ENCODE measurements at regions not wholly inside any gene's neighbourhood (a gene's known extent, or its start where the extent isn't known, plus 50 kb on each side); places are given as distances from the start of the nearest gene placed in this dataset.

- DNase-seq = no peak
Observed at GRCh38 chr2:33788044-33788443, 188.9 kb upstream of the FAM98A start.

GRCh38 chr2:33786881-33787280 is 187.8 kb upstream of the FAM98A start:
- no peak for DNase-seq

- DNase-seq = no peak
Observed at GRCh38 chr2:33785201-33786106, 186.4 kb upstream of the FAM98A start.

DNA sequence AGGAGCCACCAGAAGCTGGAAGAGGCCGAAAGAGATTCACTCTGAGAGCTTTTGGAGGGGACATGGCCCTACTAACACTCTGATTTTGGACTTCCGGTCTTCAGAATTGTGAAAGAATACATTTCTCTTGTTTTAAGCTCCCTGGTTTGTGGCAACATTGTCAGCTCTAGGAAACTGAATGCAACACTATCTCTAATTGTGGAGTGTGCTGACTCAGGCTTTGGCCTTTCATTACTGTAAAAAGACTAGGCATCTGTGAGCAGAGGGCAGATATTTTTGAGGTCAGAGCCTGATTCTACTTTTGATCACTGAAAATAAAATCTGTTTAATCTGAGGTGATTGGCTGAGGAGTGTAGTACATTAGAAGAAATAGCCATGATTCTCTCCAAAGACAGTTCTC is 185.4 kb upstream of the FAM98A start:
- no peak for DNase-seq

DNA sequence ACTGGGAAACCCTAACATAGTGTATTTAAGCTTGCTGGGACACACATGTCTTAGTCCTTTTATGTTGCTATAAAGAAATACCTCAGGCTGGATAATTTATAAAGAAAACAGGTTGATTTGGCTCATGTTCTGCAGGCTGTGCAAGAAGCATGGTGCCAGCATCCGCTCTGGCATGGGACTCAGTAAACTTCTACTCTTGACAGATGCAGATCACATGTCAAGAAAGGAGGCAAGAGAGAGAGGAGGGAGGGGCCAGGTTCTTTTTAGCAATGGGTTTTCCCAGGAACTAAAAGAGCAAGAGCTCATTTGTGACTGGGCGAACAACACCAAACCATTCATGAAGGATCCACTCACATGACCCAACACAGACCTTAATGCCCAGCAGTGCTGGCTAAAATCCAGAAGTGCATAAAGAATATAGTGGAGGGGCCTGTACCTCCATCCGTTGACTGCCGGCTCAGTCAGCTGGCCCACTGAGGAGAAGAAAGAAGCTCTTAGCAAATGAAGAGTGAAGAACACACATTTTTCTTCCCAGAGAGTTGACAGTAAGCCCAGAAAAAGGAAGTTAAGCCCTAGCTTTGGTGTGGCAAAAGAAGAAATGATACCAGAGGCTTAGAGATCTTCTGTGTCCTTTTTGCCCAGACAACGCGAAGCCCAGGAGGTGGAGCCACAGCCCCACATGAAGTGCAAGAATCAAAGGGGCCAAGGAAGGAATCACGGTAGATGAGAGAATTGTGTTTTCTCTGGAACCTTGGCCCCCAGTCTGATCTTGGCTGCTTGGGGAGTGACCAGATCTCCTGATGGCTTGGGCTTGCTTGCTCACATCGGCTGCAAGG is 183.5 kb upstream of the FAM98A start:
- DNase-seq = no peak

DNA sequence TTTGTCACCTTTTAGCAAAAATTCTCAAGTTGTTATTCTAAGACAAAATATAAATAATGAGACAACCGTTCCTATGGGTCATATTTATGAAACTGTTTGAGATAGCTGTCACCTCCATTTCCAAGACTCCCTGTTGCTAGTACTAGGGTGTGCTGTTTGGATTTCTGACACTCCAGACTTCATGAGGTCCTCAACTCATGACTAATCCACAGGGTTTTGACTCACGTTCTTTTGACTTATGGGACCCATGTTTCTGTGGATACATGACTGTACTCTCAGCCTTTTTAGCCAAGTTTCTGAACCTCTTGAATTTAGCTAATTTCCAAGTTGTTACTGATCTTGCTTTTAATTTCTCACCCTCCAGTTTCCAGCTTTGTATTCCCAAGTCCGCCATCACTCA is 178.7 kb upstream of the FAM98A start:
- DNase-seq = no peak

GRCh38 chr2:33775306-33775705 is 176.2 kb upstream of the FAM98A start:
- no peak for DNase-seq

GRCh38 chr2:33770023-33770422 is 170.9 kb upstream of the FAM98A start:
- no peak for DNase-seq

DNA sequence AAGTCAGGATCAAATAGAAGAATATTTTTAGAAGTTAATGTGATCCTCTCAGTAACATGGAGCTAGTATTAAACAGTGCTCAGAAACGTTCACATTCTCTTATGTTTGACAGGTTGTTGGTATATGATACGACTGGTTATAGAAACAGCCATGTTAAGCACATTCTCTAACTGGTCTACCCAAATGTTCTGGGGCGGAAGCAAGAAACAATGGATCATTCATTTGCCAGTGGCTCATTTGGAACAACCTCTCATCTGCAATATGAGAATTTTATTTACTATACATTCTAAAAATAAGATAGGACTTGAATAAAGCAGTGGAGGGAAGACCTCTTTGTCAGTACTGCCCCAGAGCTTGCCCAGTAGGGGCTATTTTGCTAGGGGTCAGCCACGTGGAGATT is 167.1 kb upstream of the FAM98A start:
- no peak for DNase-seq

DNA sequence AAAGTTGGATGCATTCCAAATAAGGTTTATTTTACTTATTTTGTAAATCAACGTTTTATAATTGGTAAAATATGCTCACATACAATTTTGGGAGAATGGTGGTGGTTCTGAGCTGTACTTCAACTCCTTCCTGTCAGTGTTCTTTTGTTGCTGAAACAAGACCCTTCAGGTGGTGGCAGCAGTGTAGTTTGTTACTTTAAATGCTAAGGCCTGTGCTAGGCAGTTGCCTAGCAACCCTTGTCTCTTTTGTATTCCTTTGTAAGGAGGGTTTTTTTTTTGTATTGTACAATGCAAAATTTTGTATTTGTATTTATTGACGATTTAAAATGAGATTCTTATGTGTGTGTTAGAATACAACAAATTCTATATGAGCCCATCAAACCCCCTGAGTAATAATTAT is 166.0 kb upstream of the FAM98A start:
- peak; percentile 19 for DNase-seq

- no peak for DNase-seq
Observed at GRCh38 chr2:33764551-33764950, 165.5 kb upstream of the FAM98A start.

DNA sequence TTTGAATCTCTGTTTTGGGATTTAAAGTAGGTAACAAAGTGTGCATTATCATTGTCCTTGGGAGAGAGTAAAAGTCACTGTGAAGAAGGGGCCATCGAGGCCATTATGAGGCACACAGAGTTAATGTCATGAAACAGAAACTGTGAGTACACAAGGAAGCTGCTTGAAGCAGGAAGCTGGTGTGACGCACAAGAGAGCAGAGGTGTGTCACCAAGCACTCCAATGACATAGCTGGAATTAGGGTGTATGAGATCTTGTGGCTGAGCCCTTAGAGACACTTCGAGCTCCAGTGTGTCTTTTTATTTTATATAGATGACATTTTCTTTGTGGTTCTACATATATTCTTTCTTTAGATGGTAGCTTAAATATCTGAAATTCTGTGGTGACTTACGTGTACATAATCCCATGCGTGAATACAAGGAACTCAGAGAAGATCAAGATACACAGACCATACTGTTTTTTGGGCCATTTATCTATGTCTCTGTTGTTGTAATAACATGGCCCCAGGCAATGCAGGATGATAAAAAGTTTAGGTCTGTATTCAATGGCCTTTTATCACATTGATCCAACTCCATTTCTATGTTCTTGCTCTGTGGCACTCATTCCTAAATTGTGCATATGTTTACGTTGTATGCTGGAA is 164.7 kb upstream of the FAM98A start:
- no peak for DNase-seq

- DNase-seq = no peak
Observed at GRCh38 chr2:33762636-33763035, 163.5 kb upstream of the FAM98A start.

DNA sequence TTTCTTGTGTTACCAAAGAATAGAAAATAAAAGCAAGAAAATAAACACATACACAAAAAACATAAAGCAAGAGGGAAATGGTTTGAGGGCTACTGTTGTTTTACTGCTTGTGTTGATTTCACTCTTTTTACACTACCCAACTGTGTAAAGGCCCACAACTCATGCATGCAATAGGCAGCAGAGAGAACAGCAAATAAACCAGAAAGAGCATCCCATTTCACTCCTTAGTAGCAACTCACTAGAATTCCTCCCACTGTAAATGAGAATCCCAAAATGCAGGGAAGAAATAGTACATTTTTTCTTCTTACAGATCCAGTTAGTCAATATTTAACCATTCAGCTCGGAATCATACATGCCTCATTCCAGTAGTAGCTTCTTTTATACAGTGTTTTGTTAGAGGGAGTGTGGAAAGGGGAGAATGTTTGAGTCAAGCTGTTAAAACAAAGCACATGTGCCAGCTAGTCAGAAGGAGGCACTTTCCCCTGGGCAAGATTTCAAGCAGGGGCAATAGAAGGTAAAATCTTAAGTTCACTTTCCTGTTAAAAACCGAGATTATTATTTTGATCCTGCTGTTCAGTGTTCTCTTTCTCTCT is 147.2 kb upstream of the FAM98A start:
- DNase-seq = no peak

- DNase-seq = no peak
Observed at GRCh38 chr2:33735096-33735495, 136.0 kb upstream of the FAM98A start.

GRCh38 chr2:33730804-33731203 is 131.7 kb upstream of the FAM98A start:
- no peak for DNase-seq

DNA sequence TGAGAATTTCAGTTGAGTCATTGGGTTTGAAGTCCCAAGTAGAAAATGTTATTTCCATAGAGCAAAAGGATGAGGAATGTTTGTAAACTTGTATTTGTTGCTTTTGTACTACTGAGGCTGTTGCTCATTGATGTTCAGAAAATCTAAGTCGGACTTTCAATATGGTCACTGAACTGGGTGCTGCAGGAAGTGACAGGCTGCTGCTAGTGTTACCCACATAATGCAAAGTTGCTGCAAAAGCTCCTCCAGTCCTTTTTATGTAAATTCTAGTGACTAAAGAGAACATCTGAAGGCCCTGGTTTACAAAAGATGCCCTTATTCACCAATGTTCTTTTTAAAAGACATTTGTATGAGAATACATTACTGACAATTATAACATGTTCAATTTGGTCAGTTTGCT is 131.1 kb upstream of the FAM98A start:
- no peak for DNase-seq

DNA sequence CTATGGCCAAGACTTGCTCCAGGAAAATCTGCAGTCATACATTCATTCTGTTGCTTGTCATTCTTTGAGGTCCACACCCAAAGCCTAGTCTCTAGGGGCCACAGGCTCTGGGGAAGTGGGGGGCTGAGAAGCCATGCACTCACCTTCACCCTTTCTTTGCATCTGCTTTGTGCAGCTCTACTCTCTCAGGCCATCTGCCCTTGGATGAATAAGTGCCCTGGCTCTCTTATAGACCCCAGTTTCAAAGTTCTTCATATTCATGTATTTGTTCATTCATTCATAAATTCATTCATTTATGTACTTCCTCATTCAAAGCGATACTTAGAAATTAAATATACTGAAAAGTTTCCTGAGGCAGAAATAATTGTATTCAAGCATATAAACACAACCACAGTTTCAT is 130.3 kb upstream of the FAM98A start:
- no peak for DNase-seq

DNA sequence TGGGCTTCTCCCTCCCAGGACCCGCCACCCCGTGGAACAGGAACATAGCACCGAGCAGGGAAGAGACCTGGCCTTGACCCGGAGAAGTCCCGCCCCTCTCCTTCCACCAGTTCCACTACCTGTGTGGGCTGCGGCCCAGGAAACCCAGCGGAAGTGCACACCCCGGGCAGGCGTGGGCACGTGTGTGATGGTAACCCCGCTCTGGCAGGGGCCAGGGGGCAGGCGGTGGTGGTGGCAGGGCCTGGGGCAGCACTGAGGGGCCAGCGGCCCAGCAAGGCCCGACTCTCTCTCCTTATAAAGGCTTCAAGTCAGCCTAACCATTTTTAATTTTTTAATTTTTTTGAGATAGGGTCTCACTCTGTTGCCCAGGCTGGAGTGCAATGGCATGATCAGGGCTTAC is 129.0 kb upstream of the FAM98A start:
- no peak for DNase-seq

DNA sequence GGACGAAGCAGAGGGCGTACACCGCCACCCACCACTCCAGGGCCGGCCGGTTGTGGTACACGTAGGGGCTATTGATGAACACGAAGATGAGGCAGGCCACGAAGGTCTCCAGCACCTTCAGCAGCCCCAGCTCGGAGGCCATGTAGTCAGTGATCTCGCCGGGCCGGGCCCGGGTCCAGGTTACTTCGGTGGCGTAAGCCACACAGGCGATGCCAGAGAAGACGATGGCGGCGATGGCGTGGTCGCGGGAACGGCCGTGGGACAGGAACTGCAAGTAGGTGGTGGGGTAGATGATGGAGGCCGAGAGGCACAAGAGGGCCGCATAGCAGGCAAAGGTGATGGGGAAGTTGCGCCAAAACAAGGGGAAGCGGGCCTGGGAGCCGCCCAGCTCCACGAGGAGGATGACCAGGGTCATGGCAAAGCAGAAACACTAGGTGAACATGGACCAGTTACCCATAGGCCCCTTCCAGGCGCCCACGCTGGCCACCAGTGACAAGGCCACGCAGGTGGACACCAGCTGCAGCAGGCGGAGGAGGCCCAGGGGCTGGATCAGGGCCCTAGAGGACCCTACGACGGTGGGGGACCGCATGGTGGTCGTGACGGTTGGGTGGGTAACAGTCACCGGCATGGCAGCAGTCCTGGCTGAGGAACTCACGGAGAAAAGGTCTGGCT is 128.4 kb upstream of the FAM98A start:
- no peak for DNase-seq

- no peak for DNase-seq
Observed at GRCh38 chr2:33726415-33726814, 127.3 kb upstream of the FAM98A start.

DNA sequence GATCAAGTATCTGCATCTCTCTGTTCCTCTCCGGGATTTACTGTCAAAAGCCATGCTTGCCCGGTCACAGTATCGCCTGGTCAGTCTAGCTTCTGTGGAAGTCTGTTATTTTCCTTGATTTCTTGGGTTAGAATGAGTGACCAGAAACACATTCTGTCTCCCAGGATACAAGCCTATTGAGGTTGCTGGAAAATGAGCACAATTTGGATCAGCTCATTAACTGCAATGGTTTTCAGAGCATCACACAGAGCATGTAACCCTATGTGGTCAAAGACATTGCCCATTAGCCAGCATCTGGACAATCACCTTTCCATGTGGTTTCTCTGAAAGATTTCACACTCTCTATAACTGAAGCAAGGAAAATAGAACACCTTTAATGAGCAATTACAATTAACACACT is 124.2 kb upstream of the FAM98A start:
- DNase-seq = no peak

DNA sequence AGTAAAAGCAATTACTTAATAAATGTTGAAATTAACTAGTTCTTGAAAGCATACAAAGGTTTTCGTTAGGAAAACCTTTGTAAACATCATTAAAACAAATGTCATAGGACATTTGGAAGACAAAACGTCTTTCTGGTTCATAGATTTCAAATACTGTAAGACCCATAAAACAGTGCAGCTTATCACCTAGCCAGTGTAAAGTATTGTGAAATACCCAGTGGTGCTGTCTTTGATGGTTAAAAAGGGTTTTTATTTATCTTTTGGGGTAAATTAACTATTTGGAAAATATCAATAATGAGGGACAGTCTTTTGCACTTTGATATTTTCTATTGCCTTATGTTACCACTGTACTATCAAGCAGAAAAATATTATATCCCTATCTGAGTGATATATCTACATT is 120.0 kb upstream of the FAM98A start:
- no peak for DNase-seq
